Endothelial cell of umbilical vein (primary cell): ENCODE measurements at regions not wholly inside any gene's neighbourhood (a gene's known extent, or its start where the extent isn't known, plus 50 kb on each side); places are given as distances from the start of the nearest gene placed in this dataset.

Experiments
- BruUV-seq: library from RNA; stranded (reverse); fragments of 400-500 nt; replicated peaks from 2 replicates; lab custom pipeline; 2021; lab: Mats Ljungman, UMichigan
- CTCF ChIA-PET: fragments of 300-600, 350-600 bp; sonication (Branson Sonifier 250); formaldehyde crosslinking; loops from one replicate; lab custom pipeline; 2021; ENCODE audit warnings: antibody characterized with exemption, inconsistent platforms; lab: Charles Lee
- POLR2A ChIA-PET: fragments of 300-600, 350-600 bp; sonication (Branson Sonifier 250); formaldehyde crosslinking; loops from one replicate; lab custom pipeline; 2021; ENCODE audit warnings: antibody characterized with exemption, inconsistent platforms; lab: Charles Lee
- DNase-seq: peaks from one replicate; pipeline ENCODE4 v3.0.0-alpha.2; 2011; ENCODE audit warnings: low read depth, low spot score
- FAIRE-seq: peaks from 2 replicates; lab custom pipeline; 2011; peaks lifted over from hg19 to GRCh38; lab: Jason Lieb, UNC
- H2AFZ ChIP-seq: 2 replicates; pipeline ENCODE4 v1.6.0; 2012; ENCODE audit warnings: low read depth, low read length, control low read depth, inconsistent platforms
- H3K27ac ChIP-seq: 2 replicates; pipeline ENCODE4 v1.5.1; 2011; ENCODE audit warnings: low read depth, mild to moderate bottlenecking, control low read depth, low read length, moderate library complexity; ENCODE audit not compliant: insufficient read depth
- H3K27me3 ChIP-seq, 2 experiments: 2 replicates each; pipeline versions ENCODE4 v1.6.0 to v1.6.1; 2011; ENCODE audit warnings: low read length in 2 of 2, mixed read lengths in 1 of 2; ENCODE audit not compliant: control insufficient read depth in 2 of 2, insufficient read depth in 2 of 2
- H3K36me3 ChIP-seq, 2 experiments: 2 replicates in 1 of 2; 3 replicates in 1 of 2; pipeline ENCODE4 v1.5.1; 2011; ENCODE audit warnings: low read length in 2 of 2, mild to moderate bottlenecking in 1 of 2, moderate library complexity in 1 of 2; ENCODE audit not compliant: control insufficient read depth in 2 of 2, insufficient read depth in 2 of 2; ENCODE audit errors: extremely low read depth in 1 of 2
- H3K4me1 ChIP-seq: 3 replicates; pipeline ENCODE4 v1.5.1; 2011; ENCODE audit warnings: mild to moderate bottlenecking, low read length; ENCODE audit not compliant: control insufficient read depth, insufficient read depth; ENCODE audit errors: extremely low read depth
- H3K4me2 ChIP-seq: 2 replicates; pipeline ENCODE4 v1.6.1; 2011; ENCODE audit warnings: low read length, control low read depth, mixed read lengths; ENCODE audit not compliant: insufficient read depth
- H3K4me3 ChIP-seq, 3 experiments: fragments of 200-600 bp in 1 of 3; sonication (generic), shearing (Covaris generic) in 1 of 3; replicated peaks in 1 of 3; 2 replicates each; pipeline ENCODE4 v1.5.1; 2011 to 2016; ENCODE audit warnings: control low read depth in 3 of 3, low read length in 3 of 3, mild to moderate bottlenecking in 2 of 3, inconsistent platforms in 1 of 3, low read depth in 1 of 3, moderate library complexity in 1 of 3; ENCODE audit not compliant: insufficient read depth in 1 of 3
- H3K79me2 ChIP-seq: 2 replicates; pipeline ENCODE4 v1.6.0; 2012; ENCODE audit warnings: low read length, inconsistent platforms; ENCODE audit not compliant: control insufficient read depth, insufficient read depth
- H3K9ac ChIP-seq: replicated peaks from 2 replicates; pipeline ENCODE3; 2011; ENCODE audit warnings: low read length, control low read depth; ENCODE audit not compliant: insufficient read depth; ENCODE audit errors: extremely low read depth
- H3K9me1 ChIP-seq: replicated peaks from 3 replicates; pipeline ENCODE4 v1.6.0; 2011; ENCODE audit warnings: mild to moderate bottlenecking, low read length; ENCODE audit not compliant: control insufficient read depth, insufficient read depth; ENCODE audit errors: extremely low read depth
- H3K9me3 ChIP-seq: replicated peaks from 2 replicates; pipeline ENCODE4 v1.5.1; 2012; ENCODE audit warnings: low read length, inconsistent platforms; ENCODE audit not compliant: control insufficient read depth, insufficient read depth
- H4K20me1 ChIP-seq: replicated peaks from 2 replicates; pipeline ENCODE3; 2011; ENCODE audit warnings: mild to moderate bottlenecking, low read length; ENCODE audit not compliant: control insufficient read depth, insufficient read depth; ENCODE audit errors: extremely low read depth
- EZH2 ChIP-seq: IDR thresholded peaks from 2 replicates; pipeline ENCODE4 v1.6.1; 2012; ENCODE audit warnings: borderline replicate concordance, low read depth, mild to moderate bottlenecking, moderate library complexity, low read length, inconsistent platforms; ENCODE audit not compliant: severe bottlenecking
- FOS ChIP-seq: IDR thresholded peaks from 2 replicates; pipeline ENCODE4 v1.6.1; 2011; ENCODE audit warnings: mild to moderate bottlenecking, low read length, moderate library complexity, borderline replicate concordance; ENCODE audit not compliant: insufficient read depth
- GATA2 ChIP-seq: IDR thresholded peaks from 2 replicates; pipeline ENCODE4 v1.7.0; 2011; ENCODE audit warnings: low read depth, mild to moderate bottlenecking, moderate library complexity, mixed read lengths, low read length; ENCODE audit not compliant: insufficient read length, insufficient read depth
- JUN ChIP-seq: IDR thresholded peaks from 2 replicates; pipeline ENCODE4 v1.6.1; 2011; ENCODE audit warnings: borderline replicate concordance, low read depth; ENCODE audit not compliant: insufficient read length, insufficient read depth
- MYC ChIP-seq: IDR thresholded peaks from one replicate; pipeline ENCODE4 v1.6.1; 2011; ENCODE audit warnings: mild to moderate bottlenecking, low read depth, low read length
- POLR2A ChIP-seq: IDR thresholded peaks from 2 replicates; pipeline ENCODE4 v1.6.1; 2012; ENCODE audit warnings: low read depth, mild to moderate bottlenecking, control low read depth, low read length
- POLR2AphosphoS5 ChIP-seq: IDR thresholded peaks from 2 replicates; pipeline ENCODE4 v1.6.1; 2012; ENCODE audit warnings: low read depth, mild to moderate bottlenecking, control low read depth, low read length, moderate library complexity; ENCODE audit not compliant: insufficient read depth
- dilution Hi-C: fragments of 300-500 bp; cut with MboI; formaldehyde crosslinking; loops from one replicate; pipeline ENCODE4 v1.15.0; 2019; ENCODE audit warnings: low sequenced_read_pairs; ENCODE audit not compliant: extremely low pct_ligation_motif_present
- intact Hi-C: fragments of 100-400 bp; cut with micrococcal nuclease; formaldehyde crosslinking; loops from one replicate; pipeline ENCODE4 v1.10.0; 2022
- TF ChIP-seq, protein P1 (sequence below), 2 donors: IDR thresholded peaks; 1 replicate in 1 of 2; 2 replicates in 1 of 2; pipeline ENCODE4 v1.5.1; 2011; ENCODE audit warnings: low read length in 2 of 2, mild to moderate bottlenecking in 2 of 2, moderate library complexity in 2 of 2, control low read depth in 1 of 2, inconsistent platforms in 1 of 2, low read depth in 1 of 2; ENCODE audit not compliant: insufficient read depth in 1 of 2; ENCODE audit errors: extremely low read depth in 1 of 2
- TF ChIP-seq, protein P2 (sequence below): IDR thresholded peaks from 2 replicates; pipeline ENCODE4 v1.6.1; 2011; ENCODE audit not compliant: insufficient read depth, insufficient read length

DNA sequence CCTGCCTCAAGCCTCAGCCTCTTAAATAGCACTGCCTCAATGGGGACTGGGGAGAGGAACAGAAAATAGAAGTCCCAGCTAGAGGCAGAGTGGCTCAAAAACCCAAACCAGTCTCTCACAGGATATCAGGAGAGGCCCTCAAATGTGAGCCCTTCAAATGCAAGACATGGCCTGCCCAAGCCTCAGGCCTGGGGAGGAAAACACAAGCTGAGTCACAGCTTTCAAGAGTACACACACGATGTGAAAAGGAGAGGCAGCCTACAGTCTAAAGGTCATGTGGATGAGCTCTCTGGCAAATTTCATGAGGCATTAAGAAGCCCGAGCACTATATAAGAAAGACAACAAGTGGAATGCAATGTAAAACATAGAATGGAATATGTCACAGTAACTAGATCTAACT is 316.6 kb upstream of the MEX3C start:
- Histone ChIP-seq H4K20me1 (no peaks in the 10 kb centered on the region), H3K9ac (no peak overlapping the region), H3K4me1 (no peaks in the 10 kb centered on the region), H3K4me3 (no peak overlapping the region), H3K36me3 (no peaks in the 10 kb centered on the region), H3K9me1 (no peaks in the 10 kb centered on the region), H3K27me3 (no peaks in the 10 kb centered on the region), H3K27ac (no peak overlapping the region), H3K9me3 (peaks cover 4% of the 10 kb centered on the region), H3K79me2 (no peaks in the 10 kb centered on the region), H2AFZ (no peak overlapping the region), H3K4me2 (no peak overlapping the region)
- no TSS peak for BruUV-seq
- TF ChIP-seq FOS = no peak
- TF ChIP-seq, protein P1, sequence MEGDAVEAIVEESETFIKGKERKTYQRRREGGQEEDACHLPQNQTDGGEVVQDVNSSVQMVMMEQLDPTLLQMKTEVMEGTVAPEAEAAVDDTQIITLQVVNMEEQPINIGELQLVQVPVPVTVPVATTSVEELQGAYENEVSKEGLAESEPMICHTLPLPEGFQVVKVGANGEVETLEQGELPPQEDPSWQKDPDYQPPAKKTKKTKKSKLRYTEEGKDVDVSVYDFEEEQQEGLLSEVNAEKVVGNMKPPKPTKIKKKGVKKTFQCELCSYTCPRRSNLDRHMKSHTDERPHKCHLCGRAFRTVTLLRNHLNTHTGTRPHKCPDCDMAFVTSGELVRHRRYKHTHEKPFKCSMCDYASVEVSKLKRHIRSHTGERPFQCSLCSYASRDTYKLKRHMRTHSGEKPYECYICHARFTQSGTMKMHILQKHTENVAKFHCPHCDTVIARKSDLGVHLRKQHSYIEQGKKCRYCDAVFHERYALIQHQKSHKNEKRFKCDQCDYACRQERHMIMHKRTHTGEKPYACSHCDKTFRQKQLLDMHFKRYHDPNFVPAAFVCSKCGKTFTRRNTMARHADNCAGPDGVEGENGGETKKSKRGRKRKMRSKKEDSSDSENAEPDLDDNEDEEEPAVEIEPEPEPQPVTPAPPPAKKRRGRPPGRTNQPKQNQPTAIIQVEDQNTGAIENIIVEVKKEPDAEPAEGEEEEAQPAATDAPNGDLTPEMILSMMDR (IDR thresholded peaks at IDR 0.05; ENCODE audit: extremely low read depth in 1 of 2, insufficient read depth in 1 of 2, low read depth in 1 of 2, low read length in 2 of 2) = no peak
- TF ChIP-seq POLR2AphosphoS5 = no peak
- TF ChIP-seq MYC = no peak
- TF ChIP-seq POLR2A = no peak
- no peak for TF ChIP-seq JUN
- TF ChIP-seq, protein P2, sequence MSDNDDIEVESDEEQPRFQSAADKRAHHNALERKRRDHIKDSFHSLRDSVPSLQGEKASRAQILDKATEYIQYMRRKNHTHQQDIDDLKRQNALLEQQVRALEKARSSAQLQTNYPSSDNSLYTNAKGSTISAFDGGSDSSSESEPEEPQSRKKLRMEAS = no peak
- no peak for TF ChIP-seq GATA2
- TF ChIP-seq EZH2 = no peak
- CTCF ChIA-PET = no interaction called here
- intact Hi-C loops = no loop called here
- POLR2A ChIA-PET = no interaction called here
- FAIRE-seq (no peak), DNase-seq (no peak)
- dilution Hi-C loops = no loop called here
